AG04449 (cell line): ENCODE measurements at regions not wholly inside any gene's neighbourhood (a gene's known extent, or its start where the extent isn't known, plus 50 kb on each side); places are given as distances from the start of the nearest gene placed in this dataset.

Experiments used
- CTCF ChIA-PET: fragments of 350-600 bp; formaldehyde crosslinking; extraction: SDS; loops from one replicate; lab custom pipeline; 2021; ENCODE audit warnings: antibody characterized with exemption; lab: Yijun Ruan, JAX
- POLR2A ChIA-PET: fragments of 400-600, 350-600 bp; formaldehyde crosslinking; extraction: SDS; loops from one replicate; lab custom pipeline; 2020; ENCODE audit warnings: antibody characterized with exemption, inconsistent platforms; lab: Yijun Ruan, JAX
- DNase-seq: peaks from one replicate; pipeline ENCODE4 v3.0.0-alpha.2; 2010; ENCODE audit warnings: low read depth, low spot score
- H3K4me3 ChIP-seq: 2 replicates; pipeline ENCODE4 v1.5.1; 2011; ENCODE audit warnings: low read depth, mild to moderate bottlenecking, control low read depth, low read length
- CTCF ChIP-seq: IDR thresholded peaks from one replicate; pipeline ENCODE4 v1.5.1; 2011; ENCODE audit warnings: mild to moderate bottlenecking, moderate library complexity, low read length, control low read depth, inconsistent platforms; ENCODE audit not compliant: insufficient read depth; ENCODE audit errors: missing control alignments

DNA sequence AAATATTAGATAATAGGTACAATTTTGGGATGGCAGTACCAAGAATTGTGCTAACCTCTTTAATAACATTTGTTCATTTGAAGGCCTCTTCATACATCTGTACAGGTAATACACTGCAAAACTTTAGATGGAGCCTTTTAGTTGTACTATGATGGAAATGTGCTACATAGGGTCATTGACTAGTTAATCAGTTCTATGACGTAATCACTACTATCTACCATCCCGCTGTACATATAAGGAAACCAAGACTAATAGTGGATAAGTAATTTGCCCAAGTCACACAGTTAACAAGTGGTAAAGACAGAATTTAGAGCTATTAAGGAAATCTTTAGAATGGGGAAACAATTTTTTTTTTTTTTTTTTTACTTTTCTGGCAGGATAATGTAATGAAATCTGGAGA lies 521.3 kb downstream of the TUSC7 start:
- DNase-seq = no peak
- POLR2A ChIA-PET = no interaction called here
- CTCF ChIA-PET = no interaction called here
- no peak overlapping the region for H3K4me3 ChIP-seq
- TF ChIP-seq CTCF = no peak

GRCh38 chr3:117234331-117234730 lies 524.8 kb downstream of the TUSC7 start:
- CTCF ChIA-PET = interaction anchor here (1.4 kb wide), 1 partner anchor 8 kb away, joined by 3 read pairs; no protein-coding TSS in a partner anchor
- no peak for DNase-seq
- H3K4me3 ChIP-seq = no peak overlapping the region
- POLR2A ChIA-PET = no interaction called here
- no peak for TF ChIP-seq CTCF

- ChIA-PET POLR2A (no interaction called here), CTCF (no interaction called here)
Observed at GRCh38 chr3:117235304-117235703, 525.7 kb downstream of the TUSC7 start.

GRCh38 chr3:117238806-117239205 lies 529.2 kb downstream of the TUSC7 start:
- H3K4me3 ChIP-seq = no peak overlapping the region
- CTCF ChIA-PET = no interaction called here
- POLR2A ChIA-PET = no interaction called here
- no peak for DNase-seq
- no peak for TF ChIP-seq CTCF

More at GRCh38 chr3:117235304-117235703, 525.7 kb downstream of the TUSC7 start:
- DNase-seq = no peak
- no peak overlapping the region for H3K4me3 ChIP-seq
- no peak for TF ChIP-seq CTCF

DNA sequence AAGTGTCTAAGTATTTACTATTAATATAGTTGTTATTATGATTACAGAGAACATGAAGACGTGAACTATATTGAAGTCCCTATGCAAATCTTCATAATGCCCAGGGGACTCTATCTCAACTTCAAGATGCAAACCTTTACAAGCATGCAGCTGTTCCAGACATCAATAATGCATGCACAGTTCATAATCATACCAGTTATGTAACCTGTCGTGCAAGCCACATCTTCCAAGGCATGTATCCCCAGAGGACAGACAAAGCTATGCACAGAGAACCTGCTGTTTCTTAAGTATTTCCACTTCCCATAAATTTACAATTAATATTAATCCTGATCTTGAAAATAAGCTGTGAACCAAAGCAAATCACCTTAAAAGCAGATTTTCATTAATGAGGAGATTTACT lies 534.1 kb downstream of the TUSC7 start:
- TF ChIP-seq CTCF = no peak
- H3K4me3 ChIP-seq = no peak overlapping the region
- no peak for DNase-seq
- ChIA-PET POLR2A (no interaction called here), CTCF (no interaction called here)

DNA sequence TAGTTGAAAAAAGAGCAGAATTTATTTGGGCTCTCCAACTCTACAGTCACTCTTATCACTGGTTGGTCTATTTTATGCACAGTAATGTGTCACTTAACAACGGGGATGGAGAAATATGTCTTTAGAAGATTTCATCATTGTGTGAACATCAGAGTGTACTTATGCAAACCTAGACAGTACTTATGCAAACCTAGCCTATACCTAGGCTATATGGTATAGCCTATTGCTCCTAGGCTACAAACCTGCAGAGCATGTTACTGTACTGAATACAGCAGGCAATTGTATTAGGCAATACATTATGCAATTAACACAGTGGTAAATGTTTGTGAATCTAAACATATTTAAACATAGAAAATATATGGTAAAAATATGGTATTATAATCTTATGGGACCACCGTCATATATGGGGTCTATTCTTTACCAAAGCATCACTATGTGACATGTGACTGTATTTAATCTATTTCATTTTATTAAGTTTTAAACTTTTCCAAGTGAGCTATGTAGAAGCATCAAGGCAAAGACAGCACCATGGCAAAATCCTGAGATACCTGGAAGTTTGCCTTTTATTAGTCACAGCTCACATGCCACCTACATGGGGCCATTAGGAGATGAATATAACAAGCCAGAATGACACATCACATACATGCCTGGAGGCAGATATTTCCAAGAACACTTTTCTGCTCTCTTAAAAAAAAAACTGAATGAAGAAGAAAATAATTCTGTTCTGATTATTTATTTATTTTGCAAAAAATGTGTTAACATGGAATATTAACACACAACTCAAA lies 537.4 kb downstream of the TUSC7 start:
- DNase-seq = no peak
- ChIA-PET CTCF (interaction anchor here (0.9 kb wide), 1 partner anchor 188 kb away, joined by 3 read pairs; no protein-coding TSS in a partner anchor), POLR2A (no interaction called here)
- H3K4me3 ChIP-seq = no peak overlapping the region
- TF ChIP-seq CTCF = no peak
